IMR-90 (cell line): ENCODE measurements at regions not wholly inside any gene's neighbourhood (a gene's known extent, or its start where the extent isn't known, plus 50 kb on each side); places are given as distances from the start of the nearest gene placed in this dataset.

Experiments
- ATAC-seq: fragments of 200-7000 bp; cut with Tn5 transposase; 2 replicates; pipeline ENCODE4 v1.9.1; 2020; ENCODE audit warnings: low read depth, mild to moderate bottlenecking, moderate library complexity
- BruUV-seq: library from RNA; stranded (reverse); fragments of 400-500 nt; replicated peaks from 2 replicates; lab custom pipeline; 2021; lab: Mats Ljungman, UMichigan
- CTCF ChIA-PET: fragments of 300-600 bp; formaldehyde crosslinking; extraction: SDS; loops from one replicate; lab custom pipeline; 2021; ENCODE audit warnings: antibody characterized with exemption; lab: Yijun Ruan, JAX
- POLR2A ChIA-PET: fragments of 300-600 bp; sonication (Branson Sonifier 250); formaldehyde crosslinking; loops from one replicate; lab custom pipeline; 2022; ENCODE audit warnings: antibody characterized with exemption; ENCODE audit not compliant: unreplicated experiment; lab: Charles Lee
- DNase-seq: peaks from one replicate; pipeline ENCODE4 v3.0.0; 2013
- H2AFZ ChIP-seq: replicated peaks from 2 replicates; pipeline ENCODE3; 2013; ENCODE audit warnings: low read length, mild to moderate bottlenecking; ENCODE audit not compliant: poor library complexity
- H2AK5ac ChIP-seq: 2 replicates; pipeline ENCODE4 v1.6.1; 2013; ENCODE audit warnings: low read depth, low read length, inconsistent platforms
- H2AK9ac ChIP-seq: replicated peaks from 2 replicates; pipeline ENCODE3; 2013; ENCODE audit warnings: mild to moderate bottlenecking, low read depth, low read length, moderate library complexity; ENCODE audit not compliant: poor library complexity
- H2BK120ac ChIP-seq: 2 replicates; pipeline ENCODE4 v1.6.1; 2013; ENCODE audit warnings: low read depth, low read length, inconsistent platforms
- H2BK15ac ChIP-seq: 3 replicates; pipeline ENCODE4 v1.6.1; 2013; ENCODE audit warnings: low read depth, low read length, inconsistent platforms
- H2BK20ac ChIP-seq: 2 replicates; pipeline ENCODE4 v1.6.1; 2013; ENCODE audit warnings: low read depth, mild to moderate bottlenecking, inconsistent platforms, low read length, moderate library complexity
- H2BK5ac ChIP-seq: 2 replicates; pipeline ENCODE4 v1.6.1; 2013; ENCODE audit warnings: mild to moderate bottlenecking, low read depth, low read length, inconsistent platforms; ENCODE audit not compliant: poor library complexity, severe bottlenecking
- H3K14ac ChIP-seq: replicated peaks from 2 replicates; pipeline ENCODE4 v1.6.1; 2013; ENCODE audit warnings: low read depth, low read length, inconsistent platforms
- H3K18ac ChIP-seq: 2 replicates; pipeline ENCODE4 v1.6.1; 2013; ENCODE audit warnings: low read depth, low read length, control low read depth
- H3K23ac ChIP-seq: 2 replicates; pipeline ENCODE4 v1.6.1; 2013; ENCODE audit warnings: low read depth, low read length, inconsistent platforms
- H3K27ac ChIP-seq: 2 replicates; pipeline ENCODE4 v1.5.1; 2013; ENCODE audit warnings: mild to moderate bottlenecking, control low read depth, low read length; ENCODE audit not compliant: insufficient read depth
- H3K27me3 ChIP-seq: 2 replicates; pipeline ENCODE4 v1.6.1; 2013; ENCODE audit warnings: low read length; ENCODE audit not compliant: control insufficient read depth, insufficient read depth
- H3K36me3 ChIP-seq: 2 replicates; pipeline ENCODE4 v1.6.1; 2013; ENCODE audit warnings: low read length, mixed read lengths; ENCODE audit not compliant: control insufficient read depth, insufficient read depth
- H3K4ac ChIP-seq: 2 replicates; pipeline ENCODE4 v1.6.1; 2013; ENCODE audit warnings: low read depth, low read length, inconsistent platforms
- H3K4me1 ChIP-seq: 2 replicates; pipeline ENCODE4 v1.6.1; 2013; ENCODE audit warnings: low read length, mixed read lengths; ENCODE audit not compliant: control insufficient read depth, insufficient read depth
- H3K4me2 ChIP-seq: 2 replicates; pipeline ENCODE4 v1.6.1; 2013; ENCODE audit warnings: low read depth, mild to moderate bottlenecking, control low read depth, low read length, moderate library complexity
- H3K4me3 ChIP-seq: 2 replicates; pipeline ENCODE4 v1.5.1; 2013; ENCODE audit warnings: low read depth, mild to moderate bottlenecking, control low read depth, low read length, moderate library complexity; ENCODE audit not compliant: insufficient read depth
- H3K56ac ChIP-seq: 2 replicates; pipeline ENCODE4 v1.6.1; 2013; ENCODE audit warnings: low read length, inconsistent platforms; ENCODE audit not compliant: insufficient read depth; ENCODE audit errors: extremely low read depth
- H3K79me1 ChIP-seq, 2 experiments: 2 replicates each; pipeline ENCODE4 v1.6.1; 2013; ENCODE audit warnings: low read length in 2 of 2, inconsistent platforms in 1 of 2, low read depth in 1 of 2
- H3K9ac ChIP-seq: 2 replicates; pipeline ENCODE4 v1.6.1; 2013; ENCODE audit warnings: low read depth, low read length, control low read depth
- H3K9me1 ChIP-seq: 2 replicates; pipeline ENCODE4 v1.6.1; 2013; ENCODE audit warnings: low read length, inconsistent platforms; ENCODE audit not compliant: insufficient read depth
- H3K9me3 ChIP-seq: 2 replicates; pipeline ENCODE4 v1.6.1; 2013; ENCODE audit warnings: low read length; ENCODE audit not compliant: control insufficient read depth, insufficient read depth
- H4K20me1 ChIP-seq: 2 replicates; pipeline ENCODE4 v1.6.1; 2013; ENCODE audit warnings: low read length, inconsistent platforms; ENCODE audit not compliant: insufficient read depth
- H4K5ac ChIP-seq: 2 replicates; pipeline ENCODE4 v1.6.1; 2013; ENCODE audit warnings: mild to moderate bottlenecking, low read depth, low read length, control low read depth
- H4K8ac ChIP-seq, 2 experiments: 2 replicates each; pipeline ENCODE4 v1.6.1; 2013; ENCODE audit warnings: low read depth in 2 of 2, low read length in 2 of 2, control low read depth in 1 of 2, inconsistent platforms in 1 of 2
- H4K91ac ChIP-seq: 2 replicates; pipeline ENCODE4 v1.6.1; 2013; ENCODE audit warnings: low read depth, low read length, inconsistent platforms; ENCODE audit not compliant: insufficient read depth
- BHLHE40 ChIP-seq: fragments of 150-350 bp; IDR thresholded peaks from 2 replicates; pipeline ENCODE4 v1.6.1; 2016; ENCODE audit warnings: mild to moderate bottlenecking, low read depth, low read length
- CEBPB ChIP-seq: IDR thresholded peaks from 2 replicates; pipeline ENCODE4 v1.6.1; 2012; ENCODE audit warnings: low read depth, low read length, improper control_type of control experiment
- CHD1 ChIP-seq: IDR thresholded peaks from 2 replicates; pipeline ENCODE4 v1.6.1; 2012; ENCODE audit warnings: low read depth, low read length, improper control_type of control experiment
- FOS ChIP-seq: fragments of 150-350 bp; IDR thresholded peaks from 2 replicates; pipeline ENCODE4 v1.6.1; 2016; ENCODE audit warnings: low read depth, low read length
- MAFK ChIP-seq: IDR thresholded peaks from 2 replicates; pipeline ENCODE4 v1.6.1; 2012; ENCODE audit warnings: low read depth, low read length, improper control_type of control experiment
- MAZ ChIP-seq: IDR thresholded peaks from 2 replicates; pipeline ENCODE4 v1.6.1; 2012; ENCODE audit warnings: low read depth, mild to moderate bottlenecking, low read length, improper control_type of control experiment, moderate library complexity, borderline replicate concordance
- MXI1 ChIP-seq: IDR thresholded peaks from 2 replicates; pipeline ENCODE4 v1.6.1; 2012; ENCODE audit warnings: low read depth, mild to moderate bottlenecking, low read length, moderate library complexity, borderline replicate concordance
- NFE2L2 ChIP-seq: fragments of 150-350 bp; IDR thresholded peaks from 2 replicates; pipeline ENCODE4 v1.6.1; 2016; ENCODE audit warnings: low read depth, mild to moderate bottlenecking, low read length
- POLR2A ChIP-seq: IDR thresholded peaks from 2 replicates; pipeline ENCODE4 v1.6.1; 2012; ENCODE audit warnings: mild to moderate bottlenecking, low read depth, low read length
- RAD21 ChIP-seq: IDR thresholded peaks from 2 replicates; pipeline ENCODE4 v1.6.1; 2012; ENCODE audit warnings: low read length, improper control_type of control experiment
- RCOR1 ChIP-seq: IDR thresholded peaks from 2 replicates; pipeline ENCODE4 v1.6.1; 2012; ENCODE audit warnings: mild to moderate bottlenecking, low read length, improper control_type of control experiment; ENCODE audit not compliant: insufficient replicate concordance
- RFX5 ChIP-seq: IDR thresholded peaks from 2 replicates; pipeline ENCODE4 v1.8.0; 2012; ENCODE audit warnings: low read depth, mild to moderate bottlenecking, low read length, moderate library complexity
- SMC3 ChIP-seq: fragments of 150-350 bp; IDR thresholded peaks from 2 replicates; pipeline ENCODE4 v1.6.1; 2016; ENCODE audit warnings: low read depth, mild to moderate bottlenecking, antibody characterized with exemption, low read length, moderate library complexity
- WGBS, 2 experiments: methylation state at CpG; one replicate each; pipeline versions ENCODE4 v1.1.5 to v1.1.7; 2013; ENCODE audit warnings: missing lambda C conversion rate in 2 of 2; ENCODE audit not compliant: insufficient read length in 1 of 2; ENCODE audit errors: extremely low coverage in 2 of 2; 5-methylcytosine and 5-hydroxymethylcytosine counted together
- dilution Hi-C: fragments of 300-500 bp; cut with HindIII; formaldehyde crosslinking; loops from one replicate; pipeline ENCODE4 v1.14.3; 2018; ENCODE audit warnings: low sequenced_read_pairs; ENCODE audit not compliant: unreplicated experiment
- in situ Hi-C: fragments of 300-500 bp; cut with MboI; formaldehyde crosslinking; loops from 3 replicates; pipeline ENCODE4 v1.14.3; 2019; ENCODE audit warnings: low sequenced_read_pairs, inconsistent platforms, mixed read lengths
- intact Hi-C: fragments of 100-400 bp; cut with micrococcal nuclease; formaldehyde crosslinking; loops from 2 replicates; pipeline ENCODE4 v1.10.0; 2022
- TF ChIP-seq, protein P1 (sequence below): conservative IDR thresholded peaks from 2 replicates; pipeline ENCODE4 v1.5.1; 2012; ENCODE audit warnings: mild to moderate bottlenecking, low read depth, low read length, improper control_type of control experiment
- TF ChIP-seq, protein P2 (sequence below): fragments of 150-350 bp; IDR thresholded peaks from 2 replicates; pipeline ENCODE4 v1.6.1; 2016; ENCODE audit warnings: low read depth, mild to moderate bottlenecking, low read length, moderate library complexity, borderline replicate concordance
- TF ChIP-seq, protein P3 (sequence below): fragments of 150-350 bp; IDR thresholded peaks from 2 replicates; pipeline ENCODE4 v1.6.1; 2017; ENCODE audit warnings: mild to moderate bottlenecking, antibody characterized with exemption, low read length, low read depth

DNA sequence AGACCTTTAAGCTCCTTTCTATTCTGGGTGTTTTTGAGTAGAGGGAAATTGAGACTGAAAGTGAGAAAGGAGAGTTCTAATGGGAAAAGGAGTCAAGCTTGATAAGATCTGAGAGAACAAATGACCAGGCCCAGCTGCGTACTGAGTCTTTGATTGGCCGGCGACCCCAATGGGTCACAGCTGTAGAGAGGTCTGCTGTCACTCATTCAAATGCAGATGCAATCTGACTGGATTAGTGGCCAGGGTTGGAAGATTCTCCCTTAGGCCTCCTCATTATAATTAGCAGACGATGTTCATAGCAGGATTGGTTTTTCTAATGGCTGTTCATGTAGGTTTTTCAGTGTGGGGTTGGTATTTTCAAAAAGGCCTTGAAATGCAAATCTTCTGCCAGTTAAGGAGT lies 127.2 kb upstream of the SLC25A13 start:
- Histone ChIP-seq H2BK120ac (no peak overlapping the region), H4K8ac (no peak overlapping the region), H2BK20ac (no peak overlapping the region), H4K91ac (no peak overlapping the region), H2AFZ (no peak overlapping the region), H3K79me1 (no peaks in the 10 kb centered on the region), H4K5ac (no peak overlapping the region), H3K18ac (no peak overlapping the region), H3K4me1 (no peaks in the 10 kb centered on the region), H3K27ac (no peak overlapping the region), H2BK5ac (no peak overlapping the region), H3K9me3 (no peaks in the 10 kb centered on the region), H2BK15ac (no peak overlapping the region), H3K56ac (no peak overlapping the region), H3K36me3 (no peaks in the 10 kb centered on the region), H3K4ac (no peak overlapping the region), H3K9ac (no peak overlapping the region), H3K4me3 (no peak overlapping the region), H3K9me1 (no peaks in the 10 kb centered on the region), H2AK5ac (no peak overlapping the region), H3K23ac (no peak overlapping the region), H2AK9ac (no peak overlapping the region), H4K20me1 (no peaks in the 10 kb centered on the region), H3K27me3 (no peaks in the 10 kb centered on the region), H3K4me2 (no peak overlapping the region), H3K14ac (no peak overlapping the region)
- POLR2A ChIA-PET, result no interaction called here
- dilution Hi-C loops (no loop called here), in situ Hi-C loops (no loop called here), intact Hi-C loops (no loop called here)
- CTCF ChIA-PET, result no interaction called here
- no peak for TF ChIP-seq RFX5
- TF ChIP-seq, protein P1, sequence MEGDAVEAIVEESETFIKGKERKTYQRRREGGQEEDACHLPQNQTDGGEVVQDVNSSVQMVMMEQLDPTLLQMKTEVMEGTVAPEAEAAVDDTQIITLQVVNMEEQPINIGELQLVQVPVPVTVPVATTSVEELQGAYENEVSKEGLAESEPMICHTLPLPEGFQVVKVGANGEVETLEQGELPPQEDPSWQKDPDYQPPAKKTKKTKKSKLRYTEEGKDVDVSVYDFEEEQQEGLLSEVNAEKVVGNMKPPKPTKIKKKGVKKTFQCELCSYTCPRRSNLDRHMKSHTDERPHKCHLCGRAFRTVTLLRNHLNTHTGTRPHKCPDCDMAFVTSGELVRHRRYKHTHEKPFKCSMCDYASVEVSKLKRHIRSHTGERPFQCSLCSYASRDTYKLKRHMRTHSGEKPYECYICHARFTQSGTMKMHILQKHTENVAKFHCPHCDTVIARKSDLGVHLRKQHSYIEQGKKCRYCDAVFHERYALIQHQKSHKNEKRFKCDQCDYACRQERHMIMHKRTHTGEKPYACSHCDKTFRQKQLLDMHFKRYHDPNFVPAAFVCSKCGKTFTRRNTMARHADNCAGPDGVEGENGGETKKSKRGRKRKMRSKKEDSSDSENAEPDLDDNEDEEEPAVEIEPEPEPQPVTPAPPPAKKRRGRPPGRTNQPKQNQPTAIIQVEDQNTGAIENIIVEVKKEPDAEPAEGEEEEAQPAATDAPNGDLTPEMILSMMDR, result no peak
- no peak for TF ChIP-seq MXI1
- no peak for TF ChIP-seq RCOR1
- TF ChIP-seq MAFK, result no peak
- TF ChIP-seq NFE2L2, result no peak
- TF ChIP-seq, protein P2, sequence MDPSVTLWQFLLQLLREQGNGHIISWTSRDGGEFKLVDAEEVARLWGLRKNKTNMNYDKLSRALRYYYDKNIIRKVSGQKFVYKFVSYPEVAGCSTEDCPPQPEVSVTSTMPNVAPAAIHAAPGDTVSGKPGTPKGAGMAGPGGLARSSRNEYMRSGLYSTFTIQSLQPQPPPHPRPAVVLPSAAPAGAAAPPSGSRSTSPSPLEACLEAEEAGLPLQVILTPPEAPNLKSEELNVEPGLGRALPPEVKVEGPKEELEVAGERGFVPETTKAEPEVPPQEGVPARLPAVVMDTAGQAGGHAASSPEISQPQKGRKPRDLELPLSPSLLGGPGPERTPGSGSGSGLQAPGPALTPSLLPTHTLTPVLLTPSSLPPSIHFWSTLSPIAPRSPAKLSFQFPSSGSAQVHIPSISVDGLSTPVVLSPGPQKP, result no peak
- no peak for TF ChIP-seq MAZ
- TF ChIP-seq SMC3, result no peak
- TF ChIP-seq, protein P3, sequence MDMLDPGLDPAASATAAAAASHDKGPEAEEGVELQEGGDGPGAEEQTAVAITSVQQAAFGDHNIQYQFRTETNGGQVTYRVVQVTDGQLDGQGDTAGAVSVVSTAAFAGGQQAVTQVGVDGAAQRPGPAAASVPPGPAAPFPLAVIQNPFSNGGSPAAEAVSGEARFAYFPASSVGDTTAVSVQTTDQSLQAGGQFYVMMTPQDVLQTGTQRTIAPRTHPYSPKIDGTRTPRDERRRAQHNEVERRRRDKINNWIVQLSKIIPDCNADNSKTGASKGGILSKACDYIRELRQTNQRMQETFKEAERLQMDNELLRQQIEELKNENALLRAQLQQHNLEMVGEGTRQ, result no peak
- TF ChIP-seq RAD21, result no peak
- no peak for TF ChIP-seq FOS
- no peak for TF ChIP-seq BHLHE40
- TF ChIP-seq CHD1, result no peak
- no peak for TF ChIP-seq CEBPB
- no peak for TF ChIP-seq POLR2A
- ATAC-seq, result no peak
- WGBS, 2 experiments, result no CpG with 5 or more reads among the region's 4 CpGs
- no peak for DNase-seq
- no TSS peak for BruUV-seq
